ENCODE measurements at regions not wholly inside any gene's neighbourhood (a gene's known extent, or its start where the extent isn't known, plus 50 kb on each side); places are given as distances from the start of the nearest gene placed in this dataset.

DNA sequence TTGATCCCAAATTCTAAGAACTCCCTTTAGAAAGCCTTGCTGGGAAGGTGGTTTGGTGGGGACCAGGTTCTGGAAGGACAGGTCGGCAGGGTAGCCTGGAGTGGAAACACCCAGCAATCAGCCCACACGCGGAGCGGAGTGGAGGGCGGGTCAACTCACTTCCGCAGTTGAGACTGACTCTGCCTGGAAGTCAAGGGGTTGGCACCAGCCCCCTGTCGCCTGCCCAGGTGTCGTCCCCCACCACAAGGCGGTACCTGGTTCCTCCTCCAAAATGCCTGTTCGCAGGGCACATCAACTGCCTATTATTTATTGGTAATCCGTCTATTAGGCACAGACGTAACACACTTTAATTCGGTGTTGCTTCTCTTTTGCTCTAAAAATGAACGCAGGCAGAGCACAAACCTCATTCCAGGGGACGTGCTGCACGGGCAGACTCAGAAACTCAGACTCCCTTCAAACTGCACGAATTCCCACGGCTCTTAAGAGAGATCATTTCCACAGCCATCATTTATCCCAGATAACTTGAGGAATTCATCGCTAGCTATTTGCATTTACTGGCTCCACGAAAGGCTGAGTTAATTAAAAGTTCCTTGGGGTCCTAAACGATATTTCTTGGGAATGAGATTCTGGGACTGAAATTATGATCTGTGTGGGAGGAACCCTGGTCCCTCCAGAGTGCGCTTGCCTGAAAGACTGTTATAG, 248.2 kb upstream of the PPP2R2D start:
- TF ChIP-seq, protein P1, sequence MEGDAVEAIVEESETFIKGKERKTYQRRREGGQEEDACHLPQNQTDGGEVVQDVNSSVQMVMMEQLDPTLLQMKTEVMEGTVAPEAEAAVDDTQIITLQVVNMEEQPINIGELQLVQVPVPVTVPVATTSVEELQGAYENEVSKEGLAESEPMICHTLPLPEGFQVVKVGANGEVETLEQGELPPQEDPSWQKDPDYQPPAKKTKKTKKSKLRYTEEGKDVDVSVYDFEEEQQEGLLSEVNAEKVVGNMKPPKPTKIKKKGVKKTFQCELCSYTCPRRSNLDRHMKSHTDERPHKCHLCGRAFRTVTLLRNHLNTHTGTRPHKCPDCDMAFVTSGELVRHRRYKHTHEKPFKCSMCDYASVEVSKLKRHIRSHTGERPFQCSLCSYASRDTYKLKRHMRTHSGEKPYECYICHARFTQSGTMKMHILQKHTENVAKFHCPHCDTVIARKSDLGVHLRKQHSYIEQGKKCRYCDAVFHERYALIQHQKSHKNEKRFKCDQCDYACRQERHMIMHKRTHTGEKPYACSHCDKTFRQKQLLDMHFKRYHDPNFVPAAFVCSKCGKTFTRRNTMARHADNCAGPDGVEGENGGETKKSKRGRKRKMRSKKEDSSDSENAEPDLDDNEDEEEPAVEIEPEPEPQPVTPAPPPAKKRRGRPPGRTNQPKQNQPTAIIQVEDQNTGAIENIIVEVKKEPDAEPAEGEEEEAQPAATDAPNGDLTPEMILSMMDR (IDR thresholded peaks at IDR 0.05; ENCODE audit: low read depth, low read length): no peak
- TF ChIP-seq, protein P2, sequence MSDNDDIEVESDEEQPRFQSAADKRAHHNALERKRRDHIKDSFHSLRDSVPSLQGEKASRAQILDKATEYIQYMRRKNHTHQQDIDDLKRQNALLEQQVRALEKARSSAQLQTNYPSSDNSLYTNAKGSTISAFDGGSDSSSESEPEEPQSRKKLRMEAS (IDR thresholded peaks at IDR 0.05; ENCODE audit: low read depth, low read length): no peak
- TF ChIP-seq POLR2A (IDR thresholded peaks at IDR 0.05; ENCODE audit: extremely low read depth, insufficient read length): no peak

All from NB4 (cell line).